PC-3 (cell line): ENCODE measurements at regions not wholly inside any gene's neighbourhood (a gene's known extent, or its start where the extent isn't known, plus 50 kb on each side); places are given as distances from the start of the nearest gene placed in this dataset.
"Not testable (repeated sequence)": the region's sequence is repeated elsewhere in the genome, so short reads cannot be mapped to it uniquely, and the experiment has no call there.

Experiments used
- ATAC-seq: fragments of 200-7000 bp; cut with Tn5 transposase; 2 replicates; pipeline ENCODE4 v1.9.1; 2020; ENCODE audit warnings: mild to moderate bottlenecking, moderate library complexity
- BruUV-seq: library from RNA; stranded (reverse); fragments of 400-500 nt; replicated peaks from 2 replicates; lab custom pipeline; 2021; lab: Mats Ljungman, UMichigan
- CTCF ChIA-PET: fragments of 300-600 bp; sonication (Branson Sonifier 250); formaldehyde crosslinking; loops from one replicate; lab custom pipeline; 2022; ENCODE audit warnings: antibody characterized with exemption; lab: Charles Lee
- POLR2A ChIA-PET: fragments of 300-600 bp; sonication (Branson Sonifier 250); formaldehyde crosslinking; loops from one replicate; lab custom pipeline; 2022; ENCODE audit warnings: antibody characterized with exemption; ENCODE audit not compliant: unreplicated experiment; lab: Charles Lee
- DNase-seq: peaks from one replicate; pipeline ENCODE4 v3.0.0-alpha.2; 2015
- H2AFZ ChIP-seq: fragments of 300-600 bp; sonication (generic); 2 replicates; pipeline ENCODE4 v1.6.0; 2016; ENCODE audit warnings: antibody characterized with exemption, low read length
- H3F3A ChIP-seq: fragments of 300-600 bp; sonication (generic); one replicate; pipeline ENCODE4 v1.6.0; 2017; ENCODE audit warnings: antibody characterized with exemption, low read length, control low read depth, mild to moderate bottlenecking; ENCODE audit not compliant: unreplicated experiment
- H3K27ac ChIP-seq: fragments of 300-600 bp; sonication (generic); 2 replicates; pipeline ENCODE4 v1.5.1; 2016; ENCODE audit warnings: mild to moderate bottlenecking, low read length
- H3K27me3 ChIP-seq: fragments of 300-600 bp; sonication (generic); 2 replicates; pipeline ENCODE4 v1.6.1; 2016; ENCODE audit warnings: low read length, mixed read lengths
- H3K36me3 ChIP-seq: fragments of 300-600 bp; sonication (generic); 2 replicates; pipeline ENCODE4 v1.6.1; 2016; ENCODE audit warnings: low read depth, mixed run types, low read length, mixed read lengths
- H3K4me1 ChIP-seq: fragments of 300-600 bp; sonication (generic); 2 replicates; pipeline ENCODE4 v1.5.1; 2016; ENCODE audit warnings: low read length; ENCODE audit not compliant: insufficient read depth
- H3K4me2 ChIP-seq: fragments of 300-600 bp; sonication (generic); 2 replicates; pipeline ENCODE4 v1.6.0; 2016; ENCODE audit warnings: low read length
- H3K4me3 ChIP-seq: fragments of 300-600 bp; sonication (generic); 2 replicates; pipeline ENCODE4 v1.5.1; 2016; ENCODE audit warnings: mild to moderate bottlenecking, low read length, mixed read lengths
- H3K79me2 ChIP-seq: fragments of 300-600 bp; sonication (generic); 2 replicates; pipeline ENCODE4 v1.6.1; 2017; ENCODE audit warnings: low read length, mixed read lengths
- H3K9ac ChIP-seq: fragments of 300-600 bp; sonication (generic); 2 replicates; pipeline ENCODE4 v1.6.0; 2016; ENCODE audit warnings: mild to moderate bottlenecking, low read length
- H3K9me2 ChIP-seq: fragments of 300-600 bp; sonication (generic); replicated peaks from 2 replicates; pipeline ENCODE4 v1.6.1; 2016; ENCODE audit warnings: mixed run types, low read length, mixed read lengths
- H3K9me3 ChIP-seq: fragments of 300-600 bp; sonication (generic); 2 replicates; pipeline ENCODE4 v1.6.1; 2016; ENCODE audit warnings: low read length, mixed read lengths
- H4K20me1 ChIP-seq: fragments of 300-600 bp; sonication (generic); 2 replicates; pipeline ENCODE4 v1.6.1; 2016; ENCODE audit warnings: low read length, mixed read lengths
- EZH2 ChIP-seq: fragments of 300-600 bp; sonication (generic); IDR thresholded peaks from one replicate; pipeline ENCODE4 v1.6.1; 2017; ENCODE audit warnings: antibody characterized with exemption, mild to moderate bottlenecking, low read length; ENCODE audit not compliant: unreplicated experiment
- EZH2phosphoT487 ChIP-seq: fragments of 300-600 bp; sonication (generic); IDR thresholded peaks from 2 replicates; pipeline ENCODE4 v1.6.1; 2018; ENCODE audit warnings: mild to moderate bottlenecking, antibody characterized with exemption, low read length, borderline replicate concordance
- intact Hi-C: fragments of 100-400 bp; cut with micrococcal nuclease; formaldehyde crosslinking; loops from 2 replicates; pipeline ENCODE4 v1.9.0; 2023
- TF ChIP-seq, protein P1 (sequence below): fragments of 300-600 bp; sonication (generic); conservative IDR thresholded peaks from 2 replicates; pipeline ENCODE4 v1.5.1; 2017; ENCODE audit warnings: antibody characterized with exemption, low read depth, mild to moderate bottlenecking, low read length

DNA sequence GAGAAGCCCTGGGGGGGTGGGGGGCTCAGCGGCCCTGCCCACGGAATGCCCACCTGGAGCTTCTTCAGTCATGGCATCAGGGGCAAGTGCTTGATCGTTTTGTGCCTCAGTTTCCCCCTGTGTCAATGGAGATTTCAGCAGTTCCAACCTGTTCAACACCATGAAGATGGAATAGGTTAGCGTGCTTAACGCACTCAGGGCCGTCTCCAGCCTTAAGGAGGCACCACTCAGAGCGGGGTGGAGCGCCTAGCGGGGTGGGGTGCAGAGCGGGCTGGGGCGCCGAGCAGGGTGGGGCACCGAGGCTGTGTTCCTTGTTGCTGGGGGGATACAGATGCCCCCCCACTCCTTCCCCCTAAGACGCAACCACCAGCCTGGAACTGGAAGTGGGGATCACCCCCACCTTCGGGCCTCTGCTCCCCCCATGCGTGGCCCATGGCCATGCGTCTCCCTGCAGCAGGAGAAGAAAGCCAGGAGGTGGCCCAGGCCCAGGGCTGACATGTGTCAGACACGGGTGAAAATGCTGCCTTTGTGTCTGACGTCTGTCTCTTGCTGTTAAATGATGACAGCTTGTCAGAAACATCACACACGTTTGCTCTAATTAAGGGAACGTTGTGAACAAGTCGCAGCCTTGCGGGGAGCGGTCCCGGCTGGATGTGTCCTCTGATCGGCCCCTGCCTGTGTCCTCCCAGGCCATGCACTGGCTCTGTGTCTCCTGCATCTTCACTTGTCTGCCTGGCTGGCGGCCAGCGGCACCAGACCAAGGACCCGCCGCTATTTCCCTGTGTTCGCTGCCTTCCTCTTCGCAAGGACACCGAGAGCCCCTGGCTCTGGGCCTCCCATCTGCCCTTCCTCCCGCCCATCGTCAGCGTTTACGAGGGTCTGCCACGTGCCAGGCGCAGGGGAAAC, 192.1 kb downstream of the BANP start:
- H3K4me3 ChIP-seq, H2AFZ ChIP-seq, H3K9me3 ChIP-seq, H3F3A ChIP-seq, H3K4me2 ChIP-seq, H3K79me2 ChIP-seq, H3K27me3 ChIP-seq, H3K4me1 ChIP-seq, H4K20me1 ChIP-seq, DNase-seq, CTCF ChIA-PET, ATAC-seq, H3K9ac ChIP-seq, H3K9me2 ChIP-seq, intact Hi-C loops, H3K27ac ChIP-seq, H3K36me3 ChIP-seq, POLR2A ChIA-PET, BruUV-seq: not testable (repeated sequence)

DNA sequence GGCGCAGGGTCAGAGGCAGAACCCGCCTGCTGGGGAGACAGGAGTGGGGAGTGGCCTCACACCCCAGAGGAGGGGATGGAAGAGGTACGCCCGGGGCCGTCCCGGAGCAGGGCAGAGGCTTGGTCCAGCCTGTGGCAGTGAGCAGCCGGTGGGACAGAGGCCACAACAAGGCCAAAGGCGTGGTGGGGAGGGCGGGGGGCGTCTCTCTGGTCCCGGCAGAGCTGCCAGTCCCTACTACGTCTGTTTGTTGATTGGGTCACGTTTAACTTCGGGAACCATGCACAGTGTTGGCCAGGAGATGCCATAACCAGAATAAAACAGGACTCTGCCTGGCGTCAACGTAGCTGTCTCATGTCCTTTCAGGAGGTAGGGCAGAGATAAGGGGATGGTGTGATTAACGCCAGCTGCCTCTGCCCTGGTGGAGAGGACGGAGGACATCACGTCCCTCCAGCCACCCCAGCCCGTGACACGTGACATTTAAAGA, 192.8 kb downstream of the BANP start:
- intact Hi-C loops: no loop called here
- no peak overlapping the region for H3K27ac ChIP-seq
- H3K9me3 ChIP-seq: no peaks in the 10 kb centered on the region
- H3K79me2 ChIP-seq: no peaks in the 10 kb centered on the region
- H3K4me2 ChIP-seq: no peak overlapping the region
- H3K9me2 ChIP-seq: no peaks in the 10 kb centered on the region
- CTCF ChIA-PET: no interaction called here
- TF ChIP-seq EZH2: no peak
- TF ChIP-seq, protein P1, sequence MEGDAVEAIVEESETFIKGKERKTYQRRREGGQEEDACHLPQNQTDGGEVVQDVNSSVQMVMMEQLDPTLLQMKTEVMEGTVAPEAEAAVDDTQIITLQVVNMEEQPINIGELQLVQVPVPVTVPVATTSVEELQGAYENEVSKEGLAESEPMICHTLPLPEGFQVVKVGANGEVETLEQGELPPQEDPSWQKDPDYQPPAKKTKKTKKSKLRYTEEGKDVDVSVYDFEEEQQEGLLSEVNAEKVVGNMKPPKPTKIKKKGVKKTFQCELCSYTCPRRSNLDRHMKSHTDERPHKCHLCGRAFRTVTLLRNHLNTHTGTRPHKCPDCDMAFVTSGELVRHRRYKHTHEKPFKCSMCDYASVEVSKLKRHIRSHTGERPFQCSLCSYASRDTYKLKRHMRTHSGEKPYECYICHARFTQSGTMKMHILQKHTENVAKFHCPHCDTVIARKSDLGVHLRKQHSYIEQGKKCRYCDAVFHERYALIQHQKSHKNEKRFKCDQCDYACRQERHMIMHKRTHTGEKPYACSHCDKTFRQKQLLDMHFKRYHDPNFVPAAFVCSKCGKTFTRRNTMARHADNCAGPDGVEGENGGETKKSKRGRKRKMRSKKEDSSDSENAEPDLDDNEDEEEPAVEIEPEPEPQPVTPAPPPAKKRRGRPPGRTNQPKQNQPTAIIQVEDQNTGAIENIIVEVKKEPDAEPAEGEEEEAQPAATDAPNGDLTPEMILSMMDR: no peak
- no peak for TF ChIP-seq EZH2phosphoT487
- POLR2A ChIA-PET: no interaction called here
- H2AFZ ChIP-seq: no peak overlapping the region
- no peaks in the 10 kb centered on the region for H4K20me1 ChIP-seq
- no peaks in the 10 kb centered on the region for H3K27me3 ChIP-seq
- BruUV-seq: no TSS peak
- DNase-seq (no peak), ATAC-seq (no peak)
- no peaks in the 10 kb centered on the region for H3K4me1 ChIP-seq
- H3K9ac ChIP-seq: no peak overlapping the region
- H3K4me3 ChIP-seq: no peak overlapping the region
- no peaks in the 10 kb centered on the region for H3F3A ChIP-seq
- H3K36me3 ChIP-seq: no peaks in the 10 kb centered on the region

DNA sequence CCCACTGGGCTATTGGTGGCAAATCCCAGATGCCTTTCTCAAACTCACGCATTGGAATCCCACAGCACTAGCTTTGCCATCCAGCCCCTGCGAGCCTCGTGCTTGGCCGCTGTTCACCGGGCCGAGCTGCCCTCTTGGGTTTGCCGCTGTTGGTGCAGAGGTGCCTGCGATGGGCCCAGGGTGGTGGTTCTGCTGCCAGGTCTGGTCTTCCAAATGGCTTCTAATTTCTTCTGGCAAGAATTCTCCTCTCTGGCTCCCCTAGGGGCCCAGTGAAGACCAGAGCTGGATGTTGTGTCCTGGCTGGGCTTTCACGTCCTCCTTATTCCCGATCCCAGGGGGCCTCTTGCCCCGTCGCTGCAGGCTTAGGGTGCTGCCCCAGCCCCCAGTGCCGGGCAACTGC, 194.1 kb downstream of the BANP start:
- H3K9me2 ChIP-seq, H3K36me3 ChIP-seq, H3K4me3 ChIP-seq, H3K4me1 ChIP-seq, H3K79me2 ChIP-seq, H3K27ac ChIP-seq, intact Hi-C loops, H4K20me1 ChIP-seq, H3K9me3 ChIP-seq, H2AFZ ChIP-seq, DNase-seq, H3K9ac ChIP-seq, H3K4me2 ChIP-seq, BruUV-seq, CTCF ChIA-PET, H3F3A ChIP-seq, ATAC-seq, POLR2A ChIA-PET, H3K27me3 ChIP-seq: not testable (repeated sequence)

DNA sequence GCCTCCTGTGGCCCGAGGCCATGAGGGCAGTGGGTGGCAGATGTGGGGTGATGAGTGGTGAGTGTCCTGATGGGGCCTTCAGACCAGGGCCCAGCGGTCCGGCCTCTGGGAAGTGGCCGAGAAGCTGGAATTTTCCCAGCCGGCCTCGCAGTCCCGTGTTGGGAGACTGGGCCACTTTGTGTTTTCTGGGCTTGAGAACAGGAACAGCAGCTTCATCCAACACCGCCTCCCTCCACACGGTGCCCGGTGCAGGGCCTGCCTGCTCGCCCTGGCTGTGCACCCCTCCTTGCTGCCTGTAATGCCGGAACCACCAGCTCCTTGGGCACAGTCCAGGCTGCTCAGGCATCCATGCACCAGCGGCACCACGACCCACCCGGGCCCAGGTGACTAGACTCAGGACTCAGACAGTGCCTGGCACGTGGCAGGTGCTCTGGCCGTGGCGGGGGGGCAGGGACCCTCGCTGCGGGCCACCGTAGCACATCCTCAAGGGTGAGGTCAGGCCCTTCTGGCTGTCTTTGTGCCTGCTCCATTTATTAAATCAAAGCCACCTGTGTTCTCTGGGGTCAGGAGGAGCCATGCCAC, 194.7 kb downstream of the BANP start:
- H3F3A ChIP-seq, H3K79me2 ChIP-seq, H3K4me2 ChIP-seq, H2AFZ ChIP-seq, H4K20me1 ChIP-seq, intact Hi-C loops, ATAC-seq, POLR2A ChIA-PET, BruUV-seq, H3K27ac ChIP-seq, H3K27me3 ChIP-seq, H3K4me3 ChIP-seq, H3K9me2 ChIP-seq, H3K9ac ChIP-seq, H3K36me3 ChIP-seq, DNase-seq, H3K9me3 ChIP-seq, CTCF ChIA-PET, H3K4me1 ChIP-seq: not testable (repeated sequence)

DNA sequence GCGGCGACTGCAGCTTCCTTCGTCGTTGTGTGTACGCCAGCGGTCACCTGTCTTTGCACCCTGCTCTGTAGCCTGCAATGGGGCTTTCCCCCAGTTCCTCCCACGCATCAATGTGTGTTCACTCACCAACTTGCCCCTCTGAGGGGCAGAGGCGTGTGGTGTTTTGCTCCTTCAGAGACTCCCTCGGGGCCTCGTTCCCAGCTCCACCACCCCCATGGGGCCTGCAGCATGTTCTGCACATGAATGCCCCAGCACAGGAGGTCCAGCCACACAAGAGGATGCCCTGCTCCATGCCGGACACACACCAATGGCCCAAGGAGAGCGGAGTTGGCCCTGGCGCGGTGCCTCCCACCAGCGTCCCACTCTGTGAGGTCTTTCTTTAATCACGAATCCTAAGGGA, 196.8 kb downstream of the BANP start:
- DNase-seq, ATAC-seq, CTCF ChIA-PET: not testable (repeated sequence)

More for the DNA sequence above, 196.8 kb downstream of the BANP start:
- H3F3A ChIP-seq, H3K4me3 ChIP-seq, H3K27me3 ChIP-seq, H3K27ac ChIP-seq, BruUV-seq, H3K9me3 ChIP-seq, H2AFZ ChIP-seq, H4K20me1 ChIP-seq, H3K9ac ChIP-seq, H3K36me3 ChIP-seq, H3K9me2 ChIP-seq, POLR2A ChIA-PET, H3K4me2 ChIP-seq, H3K79me2 ChIP-seq, H3K4me1 ChIP-seq, intact Hi-C loops: not testable (repeated sequence)
